ENCODE measurements at regions not wholly inside any gene's neighbourhood (a gene's known extent, or its start where the extent isn't known, plus 50 kb on each side); places are given as distances from the start of the nearest gene placed in this dataset.

GRCh38 chrX:21255032-21255618 lies 119.1 kb upstream of the CNKSR2 start:
- TF ChIP-seq, protein P1, sequence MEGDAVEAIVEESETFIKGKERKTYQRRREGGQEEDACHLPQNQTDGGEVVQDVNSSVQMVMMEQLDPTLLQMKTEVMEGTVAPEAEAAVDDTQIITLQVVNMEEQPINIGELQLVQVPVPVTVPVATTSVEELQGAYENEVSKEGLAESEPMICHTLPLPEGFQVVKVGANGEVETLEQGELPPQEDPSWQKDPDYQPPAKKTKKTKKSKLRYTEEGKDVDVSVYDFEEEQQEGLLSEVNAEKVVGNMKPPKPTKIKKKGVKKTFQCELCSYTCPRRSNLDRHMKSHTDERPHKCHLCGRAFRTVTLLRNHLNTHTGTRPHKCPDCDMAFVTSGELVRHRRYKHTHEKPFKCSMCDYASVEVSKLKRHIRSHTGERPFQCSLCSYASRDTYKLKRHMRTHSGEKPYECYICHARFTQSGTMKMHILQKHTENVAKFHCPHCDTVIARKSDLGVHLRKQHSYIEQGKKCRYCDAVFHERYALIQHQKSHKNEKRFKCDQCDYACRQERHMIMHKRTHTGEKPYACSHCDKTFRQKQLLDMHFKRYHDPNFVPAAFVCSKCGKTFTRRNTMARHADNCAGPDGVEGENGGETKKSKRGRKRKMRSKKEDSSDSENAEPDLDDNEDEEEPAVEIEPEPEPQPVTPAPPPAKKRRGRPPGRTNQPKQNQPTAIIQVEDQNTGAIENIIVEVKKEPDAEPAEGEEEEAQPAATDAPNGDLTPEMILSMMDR (IDR thresholded peaks at IDR 0.05) = no peak
- DNase-seq = no peak
- H3K4me3 Mint-ChIP-seq = no peak overlapping the region
- no peaks in the 10 kb centered on the region for H3K27me3 Mint-ChIP-seq (ENCODE audit: low read depth, poor library complexity)
- no peaks in the 10 kb centered on the region for H3K9me3 Mint-ChIP-seq
- H3K27ac Mint-ChIP-seq = no peak overlapping the region
- no peaks in the 10 kb centered on the region for H3K36me3 Mint-ChIP-seq (ENCODE audit: low read depth)
- no peaks in the 10 kb centered on the region for H3K4me1 Mint-ChIP-seq

GRCh38 chrX:21266949-21267348 lies 107.3 kb upstream of the CNKSR2 start:
- TF ChIP-seq, protein P1 (IDR thresholded peaks at IDR 0.05) = no peak
- Mint-ChIP-seq H3K4me1 (no peaks in the 10 kb centered on the region), H3K36me3 (ENCODE audit: low read depth) (no peaks in the 10 kb centered on the region), H3K4me3 (no peak overlapping the region), H3K27ac (no peak overlapping the region), H3K27me3 (ENCODE audit: low read depth, poor library complexity) (no peaks in the 10 kb centered on the region), H3K9me3 (peaks cover 29% of the 10 kb centered on the region)
- no peak for DNase-seq

GRCh38 chrX:21276736-21277433 lies 97.3 kb upstream of the CNKSR2 start:
- Mint-ChIP-seq H3K27ac (no peak overlapping the region), H3K27me3 (ENCODE audit: low read depth, poor library complexity) (no peaks in the 10 kb centered on the region), H3K36me3 (ENCODE audit: low read depth) (no peaks in the 10 kb centered on the region), H3K9me3 (peaks cover 4% of the 10 kb centered on the region), H3K4me1 (no peaks in the 10 kb centered on the region), H3K4me3 (no peak overlapping the region)
- DNase-seq = no peak
- TF ChIP-seq, protein P1 (IDR thresholded peaks at IDR 0.05) = no peak

DNA sequence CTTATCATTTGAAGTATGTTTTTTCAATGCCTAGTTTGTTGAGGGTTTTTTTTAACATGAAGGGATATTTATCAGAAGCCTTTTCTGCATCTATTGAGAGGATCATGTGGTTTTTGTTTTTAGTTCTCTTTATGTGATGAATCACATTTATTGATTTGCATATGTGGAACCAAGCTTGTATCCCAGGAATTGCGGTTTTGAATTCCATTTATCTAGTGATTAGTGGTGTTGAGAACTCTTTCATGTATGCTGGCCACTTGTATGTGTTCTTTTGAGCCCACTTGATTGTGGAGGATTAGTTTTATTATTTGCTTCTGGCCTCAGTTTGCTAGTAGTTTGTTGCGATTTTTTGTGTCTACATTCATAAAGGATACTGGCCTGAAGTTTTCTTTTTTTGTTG lies 85.0 kb upstream of the CNKSR2 start:
- no peak for DNase-seq
- H3K36me3 Mint-ChIP-seq (ENCODE audit: low read depth) = no peaks in the 10 kb centered on the region
- H3K9me3 Mint-ChIP-seq = peaks cover 2% of the 10 kb centered on the region
- TF ChIP-seq, protein P1 (IDR thresholded peaks at IDR 0.05) = no peak
- no peak overlapping the region for H3K4me3 Mint-ChIP-seq
- H3K27ac Mint-ChIP-seq = no peak overlapping the region
- no peaks in the 10 kb centered on the region for H3K27me3 Mint-ChIP-seq (ENCODE audit: low read depth, poor library complexity)
- H3K4me1 Mint-ChIP-seq = no peaks in the 10 kb centered on the region

DNA sequence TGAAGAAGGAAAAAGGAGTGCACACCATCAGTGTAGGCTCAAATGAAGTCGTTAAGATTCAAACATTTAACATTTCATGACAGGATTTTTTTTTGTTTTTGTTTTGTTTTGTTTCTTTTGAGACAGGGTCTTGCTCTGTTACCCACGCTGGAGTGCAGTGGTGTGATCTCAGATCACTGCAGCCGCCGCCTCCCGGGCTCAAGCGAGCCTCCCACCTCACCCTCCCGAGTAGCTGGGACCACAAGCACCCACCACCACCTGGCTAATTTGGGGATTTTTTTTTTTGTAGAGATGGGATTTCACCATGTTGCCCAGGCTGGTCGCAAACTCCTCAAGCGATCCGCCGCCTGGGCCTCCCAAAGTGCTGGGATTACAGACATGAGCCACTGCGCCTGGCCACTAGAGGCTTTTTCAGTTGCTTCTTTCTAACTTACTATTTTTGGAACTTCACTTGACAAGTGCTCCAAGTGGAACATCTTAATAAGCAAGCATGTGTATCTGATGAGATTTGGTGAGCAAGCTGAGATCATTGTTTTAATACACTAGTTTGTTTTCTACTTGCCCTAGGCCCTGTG lies 78.9 kb upstream of the CNKSR2 start:
- Mint-ChIP-seq H3K9me3 (no peaks in the 10 kb centered on the region), H3K36me3 (ENCODE audit: low read depth) (no peaks in the 10 kb centered on the region), H3K4me3 (no peak overlapping the region), H3K27ac (no peak overlapping the region), H3K27me3 (ENCODE audit: low read depth, poor library complexity) (no peaks in the 10 kb centered on the region), H3K4me1 (no peaks in the 10 kb centered on the region)
- DNase-seq = no peak
- TF ChIP-seq, protein P1 (IDR thresholded peaks at IDR 0.05) = no peak

All from nephron progenitor cell (in vitro differentiated cells).